GM21515 (cell line): ENCODE measurements at regions not wholly inside any gene's neighbourhood (a gene's known extent, or its start where the extent isn't known, plus 50 kb on each side); places are given as distances from the start of the nearest gene placed in this dataset.

Experiments used
- ATAC-seq: cut with Tn5 transposase; IDR thresholded peaks from one replicate; pipeline ENCODE4 v1.9.1; 2021; ENCODE audit not compliant: unreplicated experiment

DNA sequence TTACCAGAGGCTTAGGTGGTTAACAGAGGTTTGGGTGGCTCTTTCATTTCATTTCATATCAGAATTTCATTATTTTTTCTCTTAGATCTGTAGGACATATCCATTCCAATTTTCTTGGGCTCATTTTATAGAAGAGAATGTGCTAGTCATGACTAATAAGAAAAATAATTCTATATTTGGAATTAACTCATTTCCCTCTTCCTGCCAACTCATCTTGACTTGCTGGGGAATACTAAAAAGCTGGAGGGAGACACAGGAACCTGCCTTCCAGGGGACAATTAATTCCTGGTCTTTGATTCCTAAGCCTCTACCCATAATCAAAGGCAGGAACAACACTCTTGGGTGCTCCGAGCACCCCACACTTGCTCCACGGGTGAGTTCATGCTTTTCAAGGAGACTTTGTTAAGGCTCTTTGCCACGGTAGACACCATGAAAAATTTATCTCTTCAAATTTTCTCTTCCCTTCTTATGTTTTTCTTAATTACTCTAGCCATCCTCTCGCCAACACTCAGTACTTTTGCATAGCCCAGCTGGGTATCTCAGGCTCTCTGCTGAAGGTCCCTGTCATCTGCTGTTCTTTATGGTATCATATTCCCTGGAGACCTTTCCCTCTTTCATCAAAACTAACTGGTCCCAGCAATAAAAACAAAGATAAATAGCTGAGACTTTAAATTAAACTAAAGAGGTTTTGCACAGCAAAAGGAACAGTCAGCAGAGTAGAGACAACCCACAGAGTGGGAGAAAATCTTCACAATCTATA is 273.9 kb downstream of the NPR3 start:
- ATAC-seq = no peak

GRCh38 chr5:32989815-32990214 is 278.7 kb downstream of the NPR3 start:
- ATAC-seq = no peak

DNA sequence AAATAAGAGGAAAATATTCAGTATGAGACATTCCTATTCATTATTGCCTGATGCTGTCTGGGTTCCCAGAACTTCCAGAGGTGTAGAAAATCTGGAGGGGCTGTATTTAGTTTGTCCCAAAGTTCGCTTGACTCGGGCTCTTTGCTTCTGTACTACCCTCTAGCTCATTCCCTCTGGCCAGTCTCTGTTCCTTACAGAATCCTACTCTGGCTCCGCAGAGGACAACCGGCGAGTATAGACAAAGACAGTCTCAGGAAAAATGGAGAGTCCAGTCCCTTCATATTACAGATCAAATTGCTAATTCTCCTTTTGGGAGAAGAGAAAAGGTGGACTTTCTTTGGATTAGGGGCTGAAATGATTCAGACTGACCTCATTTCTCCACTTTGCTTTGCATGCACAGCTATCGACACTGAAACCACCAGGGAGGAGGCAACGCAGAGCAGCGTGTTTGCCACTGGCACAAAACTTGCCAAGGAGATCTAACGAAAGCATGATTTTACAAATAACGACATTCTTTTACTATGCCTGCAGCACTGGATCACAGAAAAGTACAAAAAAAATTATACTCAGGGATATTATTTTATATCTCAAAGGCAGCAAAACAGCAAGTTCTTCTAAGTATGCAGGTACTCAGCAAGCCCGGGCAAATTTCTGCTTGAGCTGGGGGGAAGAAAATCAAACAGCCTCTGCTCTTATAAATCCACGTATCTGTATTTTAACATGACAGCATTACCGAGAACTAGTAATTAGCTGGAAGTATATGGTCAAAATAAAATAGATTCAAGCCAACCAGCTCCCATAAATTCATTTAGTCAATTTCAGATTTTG is 279.7 kb downstream of the NPR3 start:
- ATAC-seq = no peak

DNA sequence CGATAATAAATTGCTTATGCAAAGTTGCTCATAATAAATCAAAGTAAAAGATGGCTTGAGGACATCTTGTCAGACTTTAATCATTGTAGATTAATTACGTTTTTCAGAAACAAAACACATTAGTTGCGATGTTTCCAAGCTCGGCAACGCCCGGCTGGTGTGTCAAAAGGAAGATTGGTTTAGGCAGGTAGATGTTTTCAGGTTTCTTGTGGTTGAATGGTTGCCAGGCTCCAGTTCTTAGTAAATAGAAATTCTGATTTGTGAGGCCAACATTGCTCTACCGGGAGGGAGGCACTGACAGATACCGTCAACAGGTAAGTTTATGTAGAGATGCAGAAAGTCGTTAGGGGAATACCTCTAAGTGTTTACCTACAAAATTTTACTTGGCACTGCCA is 280.3 kb downstream of the NPR3 start:
- no peak for ATAC-seq

- ATAC-seq = no peak
Observed at GRCh38 chr5:32996336-32996735, 285.2 kb downstream of the NPR3 start.

GRCh38 chr5:33008751-33009418 is 297.8 kb downstream of the NPR3 start:
- ATAC-seq = no peak

DNA sequence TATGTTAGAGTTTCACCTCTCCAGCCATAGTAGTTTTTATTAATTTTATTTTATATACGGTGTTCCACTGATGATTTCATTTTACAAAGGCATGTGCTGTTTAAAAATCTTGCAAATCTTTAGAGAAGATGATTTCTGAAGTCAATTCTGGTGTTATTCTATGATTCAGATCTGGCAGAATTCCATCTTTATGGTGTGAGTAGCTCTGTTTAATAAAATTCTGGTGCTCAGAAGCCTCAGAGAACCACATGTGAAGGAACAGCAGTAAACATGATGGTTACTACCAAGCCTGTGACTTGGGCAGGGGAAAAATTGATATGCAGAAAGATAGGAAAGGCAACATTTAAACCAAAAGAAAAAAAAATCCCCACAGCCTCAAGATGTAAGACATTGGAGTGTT is 299.7 kb downstream of the NPR3 start:
- ATAC-seq = no peak

GRCh38 chr5:33011801-33012200 is 300.7 kb downstream of the NPR3 start:
- ATAC-seq = no peak

DNA sequence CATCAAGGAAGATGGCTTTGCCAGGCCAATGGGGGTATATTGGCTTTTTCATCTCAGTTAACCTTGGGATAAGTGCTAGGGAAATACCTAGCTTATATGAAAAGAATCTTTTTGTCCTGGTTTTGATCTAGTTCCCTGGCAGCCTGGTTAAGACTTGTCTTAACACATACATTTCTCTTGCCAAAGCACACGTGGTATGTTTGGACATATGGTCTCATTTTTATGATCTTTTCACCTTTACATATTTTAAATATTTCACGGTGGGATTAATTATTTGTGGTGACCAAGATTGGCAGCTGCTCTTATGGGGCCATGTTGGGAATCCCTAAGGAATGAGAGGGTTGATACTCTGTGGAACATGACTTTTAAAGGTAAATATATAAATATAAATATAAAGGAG is 312.5 kb downstream of the NPR3 start:
- ATAC-seq = no peak

DNA sequence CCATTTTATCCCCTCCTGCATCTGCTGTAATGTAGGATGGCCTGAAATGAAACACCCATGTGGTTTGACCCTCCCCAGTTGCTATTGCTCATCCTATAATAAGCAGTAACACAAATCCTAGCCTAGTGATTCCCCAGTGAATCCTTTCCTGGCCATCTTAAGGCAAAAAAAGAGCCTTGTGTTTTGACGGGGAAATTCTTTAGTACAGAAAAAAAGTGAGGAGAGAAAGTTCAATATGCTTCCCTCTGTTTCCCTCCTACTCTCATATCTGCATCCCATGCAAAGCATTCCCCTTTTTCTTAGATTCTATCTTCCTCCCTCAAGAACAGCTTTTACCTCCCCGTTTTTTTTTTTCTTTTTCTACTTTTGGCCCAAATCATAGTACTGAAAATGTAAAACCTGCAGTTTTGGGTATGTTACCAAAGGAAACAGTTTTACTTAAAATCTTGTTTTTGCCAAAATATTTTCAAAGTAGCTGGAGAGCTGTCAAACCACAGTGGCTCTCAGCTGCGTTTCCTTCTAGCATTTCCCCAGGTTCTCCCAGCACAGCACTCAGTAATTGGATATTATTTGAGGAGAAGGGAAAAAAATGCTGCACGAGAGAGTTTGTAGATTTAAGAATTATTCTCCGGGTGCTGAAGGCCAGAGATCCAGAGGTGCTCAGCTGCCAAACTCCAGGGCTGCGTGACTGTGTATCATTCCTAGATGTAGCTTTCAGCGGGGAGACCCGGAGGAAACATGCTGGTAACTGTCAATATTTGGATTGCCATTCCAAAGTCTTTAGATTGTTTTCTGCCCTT is 321.4 kb downstream of the NPR3 start:
- no peak for ATAC-seq

GRCh38 chr5:33033516-33033915 is 322.4 kb downstream of the NPR3 start:
- ATAC-seq = no peak

DNA sequence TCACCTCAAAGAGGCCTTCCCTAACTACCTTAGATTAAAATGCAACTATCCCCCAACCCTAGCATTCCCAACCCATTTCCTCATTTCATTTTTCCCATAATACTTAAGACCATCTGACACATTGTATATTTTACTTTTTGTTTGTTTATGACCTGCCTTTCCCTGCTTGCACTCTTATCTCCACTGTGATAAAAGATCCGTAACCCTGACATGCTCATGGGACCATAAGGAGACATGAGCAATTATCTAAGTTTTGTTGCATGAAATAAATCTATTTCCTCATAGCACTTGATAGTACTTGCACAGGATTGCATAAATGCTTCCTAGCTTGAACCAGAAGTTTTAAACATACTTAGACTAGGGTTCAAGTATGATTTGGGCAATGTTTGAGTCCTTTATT is 323.7 kb downstream of the NPR3 start:
- no peak for ATAC-seq

- ATAC-seq = no peak
Observed at GRCh38 chr5:33035851-33036527, 324.9 kb downstream of the NPR3 start.

- no peak for ATAC-seq
Observed at GRCh38 chr5:33037076-33037475, 326.0 kb downstream of the NPR3 start.

GRCh38 chr5:33041586-33041985 is 330.5 kb downstream of the NPR3 start:
- ATAC-seq = no peak

- ATAC-seq = no peak
Observed at GRCh38 chr5:33043343-33043997, 332.3 kb downstream of the NPR3 start.

GRCh38 chr5:33046091-33046490 is 335.0 kb downstream of the NPR3 start:
- no peak for ATAC-seq

- no peak for ATAC-seq
Observed at GRCh38 chr5:33048315-33048714, 337.2 kb downstream of the NPR3 start.

GRCh38 chr5:33049298-33049697 is 338.2 kb downstream of the NPR3 start:
- ATAC-seq = no peak

DNA sequence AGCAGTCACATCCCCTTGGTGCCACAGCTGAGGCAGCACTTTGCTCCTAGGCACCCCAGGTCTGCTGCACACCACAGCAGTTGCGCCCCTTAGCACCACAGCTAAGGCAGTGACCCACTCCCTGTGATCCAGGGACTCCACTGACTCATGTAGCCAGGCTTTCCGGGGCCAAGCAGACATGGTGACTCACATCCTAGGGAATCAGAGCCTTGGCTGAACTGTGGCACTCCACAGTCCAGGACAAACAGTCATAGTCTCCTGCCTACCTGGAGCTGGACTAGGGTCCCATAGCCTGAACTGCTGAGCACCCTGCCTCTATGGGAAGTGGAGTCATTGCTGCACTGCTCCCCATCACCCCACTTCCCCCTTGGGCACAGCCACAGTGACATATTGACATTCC is 338.7 kb downstream of the NPR3 start:
- no peak for ATAC-seq
